PC-9 (cell line): ENCODE measurements at regions not wholly inside any gene's neighbourhood (a gene's known extent, or its start where the extent isn't known, plus 50 kb on each side); places are given as distances from the start of the nearest gene placed in this dataset.

Experiments used
- BruUV-seq: library from RNA; stranded (reverse); fragments of 400-500 nt; replicated peaks from 2 replicates; lab custom pipeline; 2021; lab: Mats Ljungman, UMichigan
- CTCF ChIA-PET: fragments of 300-600 bp; sonication (Branson Sonifier 250); formaldehyde crosslinking; loops from one replicate; lab custom pipeline; 2022; ENCODE audit warnings: antibody characterized with exemption; lab: Charles Lee
- POLR2A ChIA-PET: fragments of 300-600 bp; sonication (Branson Sonifier 250); formaldehyde crosslinking; loops from one replicate; lab custom pipeline; 2022; ENCODE audit warnings: antibody characterized with exemption; ENCODE audit not compliant: unreplicated experiment; lab: Charles Lee
- DNase-seq, 2 experiments: peaks; one replicate each; pipeline versions ENCODE4 v3.0.0 to v3.0.0-alpha.2; 2015 to 2022; ENCODE audit warnings: mixed read lengths in 1 of 2
- H2AFZ ChIP-seq: fragments of 200-600 bp; sonication (generic); 2 replicates; pipeline ENCODE4 v1.8.1; 2017; ENCODE audit warnings: antibody characterized with exemption
- H3F3A ChIP-seq: fragments of 200-600 bp; sonication (generic); 2 replicates; pipeline ENCODE4 v1.8.1; 2017; ENCODE audit warnings: antibody characterized with exemption, mild to moderate bottlenecking, low read depth; ENCODE audit not compliant: insufficient read depth
- H3K27ac ChIP-seq: fragments of 200-600 bp; sonication (generic); 2 replicates; pipeline ENCODE4 v1.6.1; 2016; ENCODE audit warnings: mixed run types
- H3K27me3 ChIP-seq: fragments of 200-600 bp; sonication (generic); 2 replicates; pipeline ENCODE4 v1.6.1; 2016; ENCODE audit warnings: low read depth, mixed run types; ENCODE audit not compliant: insufficient read depth
- H3K36me3 ChIP-seq: fragments of 200-600 bp; sonication (generic); 2 replicates; pipeline ENCODE4 v1.6.1; 2016; ENCODE audit warnings: low read depth, mixed run types
- H3K4me1 ChIP-seq: fragments of 200-600 bp; sonication (generic); replicated peaks from 2 replicates; pipeline ENCODE4 v1.6.1; 2016; ENCODE audit warnings: mixed run types; ENCODE audit not compliant: insufficient read depth
- H3K4me2 ChIP-seq: fragments of 200-600 bp; sonication (generic); 2 replicates; pipeline ENCODE4 v1.6.1; 2017; ENCODE audit warnings: mixed run types
- H3K4me3 ChIP-seq: fragments of 200-600 bp; sonication (generic); 2 replicates; pipeline ENCODE4 v1.6.1; 2016; ENCODE audit warnings: mixed run types
- H3K79me2 ChIP-seq: fragments of 200-600 bp; sonication (generic); 2 replicates; pipeline ENCODE4 v1.6.1; 2017; ENCODE audit warnings: low read depth, mixed run types
- H3K9me2 ChIP-seq: fragments of 200-600 bp; sonication (generic); 2 replicates; pipeline ENCODE4 v1.8.1; 2017; ENCODE audit warnings: mild to moderate bottlenecking; ENCODE audit not compliant: insufficient read depth
- H3K9me3 ChIP-seq: fragments of 200-600 bp; sonication (generic); 2 replicates; pipeline ENCODE4 v1.8.1; 2016; ENCODE audit warnings: low read depth; ENCODE audit not compliant: insufficient read depth
- H4K20me1 ChIP-seq: fragments of 200-600 bp; sonication (generic); 2 replicates; pipeline ENCODE4 v1.8.1; 2017; ENCODE audit not compliant: insufficient read depth
- EZH2 ChIP-seq: fragments of 200-600 bp; sonication (generic); IDR thresholded peaks from 2 replicates; pipeline ENCODE4 v1.8.0; 2017; ENCODE audit warnings: antibody characterized with exemption, low read depth
- intact Hi-C: fragments of 100-400 bp; cut with micrococcal nuclease; formaldehyde crosslinking; loops from one replicate; pipeline ENCODE4 v1.10.0; 2022; ENCODE audit not compliant: unreplicated experiment
- TF ChIP-seq, protein P1 (sequence below): fragments of 200-600 bp; sonication (generic); conservative IDR thresholded peaks from 2 replicates; pipeline ENCODE4 v1.6.1; 2017; ENCODE audit warnings: mixed run types, antibody characterized with exemption, mild to moderate bottlenecking, moderate library complexity

DNA sequence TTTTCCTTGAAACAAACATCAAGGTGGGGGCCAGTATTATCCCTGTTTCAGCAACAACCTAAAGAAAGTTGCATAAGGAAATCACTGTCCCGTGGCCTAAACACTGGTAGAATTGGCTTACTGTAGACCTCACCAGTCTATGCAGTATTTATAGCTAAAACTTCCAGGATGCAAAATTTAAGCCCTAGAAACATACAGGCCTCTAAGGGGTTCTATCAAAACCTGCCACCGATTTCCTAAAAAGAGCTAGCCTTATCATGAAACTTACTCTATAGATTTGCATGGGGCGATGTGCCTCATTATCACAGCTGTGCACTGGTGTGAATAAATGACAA, 84.3 kb upstream of the FOXQ1 start:
- no peak overlapping the region for H3K27ac ChIP-seq
- H3K9me2 ChIP-seq, result no peaks in the 10 kb centered on the region
- no peak for DNase-seq
- no peaks in the 10 kb centered on the region for H3K9me3 ChIP-seq
- H3F3A ChIP-seq, result no peaks in the 10 kb centered on the region
- no peaks in the 10 kb centered on the region for H3K79me2 ChIP-seq
- TF ChIP-seq, protein P1, sequence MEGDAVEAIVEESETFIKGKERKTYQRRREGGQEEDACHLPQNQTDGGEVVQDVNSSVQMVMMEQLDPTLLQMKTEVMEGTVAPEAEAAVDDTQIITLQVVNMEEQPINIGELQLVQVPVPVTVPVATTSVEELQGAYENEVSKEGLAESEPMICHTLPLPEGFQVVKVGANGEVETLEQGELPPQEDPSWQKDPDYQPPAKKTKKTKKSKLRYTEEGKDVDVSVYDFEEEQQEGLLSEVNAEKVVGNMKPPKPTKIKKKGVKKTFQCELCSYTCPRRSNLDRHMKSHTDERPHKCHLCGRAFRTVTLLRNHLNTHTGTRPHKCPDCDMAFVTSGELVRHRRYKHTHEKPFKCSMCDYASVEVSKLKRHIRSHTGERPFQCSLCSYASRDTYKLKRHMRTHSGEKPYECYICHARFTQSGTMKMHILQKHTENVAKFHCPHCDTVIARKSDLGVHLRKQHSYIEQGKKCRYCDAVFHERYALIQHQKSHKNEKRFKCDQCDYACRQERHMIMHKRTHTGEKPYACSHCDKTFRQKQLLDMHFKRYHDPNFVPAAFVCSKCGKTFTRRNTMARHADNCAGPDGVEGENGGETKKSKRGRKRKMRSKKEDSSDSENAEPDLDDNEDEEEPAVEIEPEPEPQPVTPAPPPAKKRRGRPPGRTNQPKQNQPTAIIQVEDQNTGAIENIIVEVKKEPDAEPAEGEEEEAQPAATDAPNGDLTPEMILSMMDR, result no peak
- no peak for TF ChIP-seq EZH2
- intact Hi-C loops, result no loop called here
- no peaks in the 10 kb centered on the region for H3K27me3 ChIP-seq
- BruUV-seq, result no TSS peak
- no peaks in the 10 kb centered on the region for H3K4me1 ChIP-seq
- H4K20me1 ChIP-seq, result no peaks in the 10 kb centered on the region
- CTCF ChIA-PET, result no interaction called here
- no peaks in the 10 kb centered on the region for H3K36me3 ChIP-seq
- no peak overlapping the region for H3K4me2 ChIP-seq
- no peak overlapping the region for H3K4me3 ChIP-seq
- POLR2A ChIA-PET, result no interaction called here
- H2AFZ ChIP-seq, result no peak overlapping the region

DNA sequence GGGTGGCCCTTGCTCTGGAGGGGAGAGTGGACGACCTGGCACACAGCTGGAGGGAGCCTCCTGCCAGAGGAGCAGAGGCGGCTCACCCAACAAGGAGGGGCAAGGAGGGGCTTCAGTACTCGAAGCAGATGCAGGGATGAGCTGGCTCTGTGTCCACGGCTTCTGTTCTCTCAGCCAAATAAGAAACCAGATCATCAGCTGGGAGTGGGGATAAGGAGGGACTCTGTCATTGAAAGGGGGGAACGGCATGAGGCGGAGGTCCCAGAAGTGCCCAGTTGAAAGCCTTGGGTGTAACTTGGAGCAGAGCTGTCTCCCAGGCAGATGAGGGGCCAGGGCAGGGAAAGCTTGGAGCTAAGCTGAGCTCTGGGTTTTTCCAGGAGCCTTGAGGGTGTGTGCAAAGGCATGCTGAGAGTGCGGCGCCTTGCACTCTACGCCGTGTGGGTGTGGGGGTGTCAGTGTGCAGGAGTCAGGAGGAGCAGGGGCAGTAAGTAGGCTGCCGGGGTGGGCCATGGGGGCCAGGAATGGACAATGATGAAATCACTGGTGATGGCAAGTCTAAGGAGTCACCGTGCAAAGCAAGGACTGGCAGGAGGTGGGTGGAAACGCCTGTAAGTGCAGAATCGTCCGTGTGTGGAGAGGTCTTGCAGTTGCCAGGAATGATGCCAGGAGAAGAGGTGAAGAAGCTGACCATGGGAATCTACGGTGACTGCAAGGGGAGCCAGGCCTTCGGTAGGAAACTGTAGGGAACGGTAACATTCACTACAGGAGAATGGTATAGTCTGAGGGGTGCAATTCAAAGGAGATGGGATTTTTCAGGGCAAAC, 85.4 kb upstream of the FOXQ1 start:
- Histone ChIP-seq H3K4me2 (no peak overlapping the region), H3K4me1 (no peaks in the 10 kb centered on the region), H3K27me3 (no peaks in the 10 kb centered on the region), H4K20me1 (no peaks in the 10 kb centered on the region), H3K4me3 (no peak overlapping the region), H3K9me2 (no peaks in the 10 kb centered on the region), H3K36me3 (no peaks in the 10 kb centered on the region), H2AFZ (no peak overlapping the region), H3F3A (no peaks in the 10 kb centered on the region), H3K9me3 (no peaks in the 10 kb centered on the region), H3K79me2 (no peaks in the 10 kb centered on the region), H3K27ac (no peak overlapping the region)
- BruUV-seq, result no TSS peak
- ChIA-PET CTCF (no interaction called here), POLR2A (interaction anchor here (0.6 kb wide), 1 partner anchor 64 kb away, joined by 4 read pairs; no protein-coding TSS in a partner anchor)
- TF ChIP-seq, protein P1, result no peak
- TF ChIP-seq EZH2, result no peak
- intact Hi-C loops, result no loop called here
- no peak for DNase-seq

DNA sequence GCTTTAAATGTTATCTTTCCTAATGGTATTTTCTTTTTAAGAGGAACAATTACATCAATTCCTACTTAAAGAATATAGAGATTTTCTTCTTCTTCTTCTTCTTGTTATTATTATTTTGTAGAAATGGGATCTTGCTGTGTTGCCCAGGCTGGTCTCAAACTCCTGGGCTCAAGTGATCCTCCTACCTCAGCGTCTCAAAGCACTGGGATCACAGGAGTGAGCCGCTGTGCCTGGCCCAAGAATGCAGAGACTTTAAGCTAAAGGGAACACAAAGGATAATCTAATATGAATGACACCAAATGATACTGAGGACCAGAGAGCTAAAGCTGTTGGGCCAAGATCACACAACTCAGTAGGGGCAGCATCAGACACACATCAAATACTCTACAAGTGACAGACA, 87.4 kb upstream of the FOXQ1 start:
- TF ChIP-seq EZH2, result no peak
- TF ChIP-seq, protein P1, result no peak
- Histone ChIP-seq H3K4me1 (no peaks in the 10 kb centered on the region), H3K9me3 (no peaks in the 10 kb centered on the region), H3K36me3 (no peaks in the 10 kb centered on the region), H4K20me1 (no peaks in the 10 kb centered on the region), H3K79me2 (no peaks in the 10 kb centered on the region), H3K27ac (no peak overlapping the region), H3K9me2 (no peaks in the 10 kb centered on the region), H3F3A (no peaks in the 10 kb centered on the region), H2AFZ (no peak overlapping the region), H3K4me2 (no peak overlapping the region), H3K27me3 (no peaks in the 10 kb centered on the region), H3K4me3 (no peak overlapping the region)
- DNase-seq, result no peak
- CTCF ChIA-PET, result no interaction called here
- POLR2A ChIA-PET, result no interaction called here
- intact Hi-C loops, result no loop called here
- BruUV-seq, result no TSS peak
